H1 (cell line): ENCODE measurements at regions not wholly inside any gene's neighbourhood (a gene's known extent, or its start where the extent isn't known, plus 50 kb on each side); places are given as distances from the start of the nearest gene placed in this dataset.

ENCODE experiments used
- CTCF ChIA-PET: fragments of 300-600 bp; sonication (Branson Sonifier 250); formaldehyde crosslinking; loops from one replicate; lab custom pipeline; 2021; ENCODE audit not compliant: partially characterized antibody; lab: Charles Lee
- POLR2A ChIA-PET: fragments of 300-600 bp; sonication (Branson Sonifier 250); formaldehyde crosslinking; loops from one replicate; lab custom pipeline; 2021; ENCODE audit warnings: inconsistent platforms; ENCODE audit not compliant: partially characterized antibody; lab: Charles Lee
- DNase-seq, 2 experiments: peaks; one replicate each; pipeline versions ENCODE4 v3.0.0 to v3.0.0-alpha.2; 2010 to 2022; ENCODE audit warnings: low spot score in 2 of 2, low read depth in 1 of 2, mixed read lengths in 1 of 2
- FAIRE-seq: peaks from 2 replicates; lab custom pipeline; 2011; peaks lifted over from hg19 to GRCh38; lab: Jason Lieb, UNC
- H2AFZ ChIP-seq: 2 replicates; pipeline ENCODE4 v1.8.1; 2012; ENCODE audit warnings: low read length, inconsistent platforms
- H2AK5ac ChIP-seq: 2 replicates; pipeline ENCODE4 v1.6.1; 2013; ENCODE audit warnings: low read depth, low read length
- H2BK120ac ChIP-seq: replicated peaks from 2 replicates; pipeline ENCODE3; 2013; ENCODE audit warnings: low read depth, low read length, inconsistent platforms
- H2BK12ac ChIP-seq: 2 replicates; pipeline ENCODE4 v1.6.1; 2013; ENCODE audit warnings: low read depth, low read length
- H2BK15ac ChIP-seq: 2 replicates; pipeline ENCODE4 v1.6.1; 2013; ENCODE audit warnings: low read length
- H2BK20ac ChIP-seq: 2 replicates; pipeline ENCODE4 v1.6.1; 2013; ENCODE audit warnings: low read length
- H2BK5ac ChIP-seq: 2 replicates; pipeline ENCODE4 v1.6.1; 2013; ENCODE audit warnings: low read depth, low read length
- H3K14ac ChIP-seq: 2 replicates; pipeline ENCODE4 v1.6.1; 2013; ENCODE audit warnings: inconsistent platforms; ENCODE audit not compliant: insufficient read length
- H3K18ac ChIP-seq: 2 replicates; pipeline ENCODE4 v1.6.1; 2013; ENCODE audit warnings: low read length; ENCODE audit errors: extremely low read depth
- H3K23ac ChIP-seq: 2 replicates; pipeline ENCODE4 v1.6.1; 2013; ENCODE audit warnings: inconsistent platforms; ENCODE audit not compliant: insufficient read length
- H3K23me2 ChIP-seq: 2 replicates; pipeline ENCODE4 v1.6.1; 2013; ENCODE audit warnings: low read depth, low read length
- H3K27ac ChIP-seq: 2 replicates; pipeline ENCODE4 v1.6.1; 2011; ENCODE audit warnings: low read depth, low read length, inconsistent platforms
- H3K27me3 ChIP-seq, 4 experiments: replicated peaks in 1 of 4; 1 replicate in 1 of 4; 2 replicates in 3 of 4; pipeline versions ENCODE4 v1.6.1 to v1.8.1; 2011 to 2013; ENCODE audit warnings: low read length in 3 of 4, mild to moderate bottlenecking in 3 of 4, inconsistent platforms in 2 of 4, mixed read lengths in 2 of 4, moderate library complexity in 1 of 4; ENCODE audit not compliant: control insufficient read depth in 3 of 4, insufficient read depth in 3 of 4; ENCODE audit errors: extremely low read depth in 1 of 4
- H3K36me3 ChIP-seq, 4 experiments: 2 replicates each; pipeline versions ENCODE4 v1.6.1 to v1.8.1; 2011 to 2013; ENCODE audit warnings: mild to moderate bottlenecking in 4 of 4, low read length in 3 of 4, moderate library complexity in 2 of 4, control low read depth in 1 of 4, inconsistent platforms in 1 of 4; ENCODE audit not compliant: insufficient read depth in 4 of 4, control insufficient read depth in 2 of 4
- H3K4ac ChIP-seq: replicated peaks from 2 replicates; pipeline ENCODE3; 2013; ENCODE audit warnings: low read length, low read depth, mixed read lengths, inconsistent platforms; ENCODE audit not compliant: insufficient read length
- H3K4me1 ChIP-seq, 4 experiments: replicated peaks in 1 of 4; 1 replicate in 1 of 4; 2 replicates in 3 of 4; pipeline versions ENCODE4 v1.6.1 to v1.8.1; 2011 to 2013; ENCODE audit warnings: low read length in 3 of 4, inconsistent platforms in 2 of 4, mixed read lengths in 1 of 4; ENCODE audit not compliant: insufficient read depth in 4 of 4, control insufficient read depth in 3 of 4
- H3K4me2 ChIP-seq, 2 experiments: 2 replicates each; pipeline versions ENCODE4 v1.6.1 to v1.8.1; 2011 to 2013; ENCODE audit warnings: low read depth in 2 of 2, low read length in 2 of 2, control low read depth in 1 of 2, inconsistent platforms in 1 of 2, mild to moderate bottlenecking in 1 of 2; ENCODE audit not compliant: insufficient read depth in 1 of 2
- H3K4me3 ChIP-seq, 4 experiments: fragments of 200-600, 300-600 bp in 1 of 4; sonication (generic), shearing (Covaris generic), sonication (Bioruptor Twin) in 1 of 4; 2 replicates each; pipeline versions ENCODE4 v1.5.1 to v1.8.1; 2011 to 2016; ENCODE audit warnings: low read length in 4 of 4, low read depth in 3 of 4, control low read depth in 2 of 4, inconsistent platforms in 2 of 4, mild to moderate bottlenecking in 2 of 4, mixed read lengths in 1 of 4, moderate library complexity in 1 of 4; ENCODE audit not compliant: insufficient read depth in 2 of 4; ENCODE audit errors: extremely low read depth in 1 of 4
- H3K56ac ChIP-seq: replicated peaks from 2 replicates; pipeline ENCODE3; 2013; ENCODE audit warnings: low read depth, mild to moderate bottlenecking, mixed read lengths, low read length, inconsistent platforms; ENCODE audit not compliant: insufficient read length
- H3K79me1 ChIP-seq: 2 replicates; pipeline ENCODE4 v1.6.1; 2013; ENCODE audit warnings: low read depth, low read length, control low read depth
- H3K79me2 ChIP-seq, 2 experiments: 2 replicates each; pipeline versions ENCODE4 v1.6.1 to v1.8.1; 2012 to 2013; ENCODE audit warnings: low read length in 2 of 2, mild to moderate bottlenecking in 2 of 2, inconsistent platforms in 1 of 2; ENCODE audit not compliant: insufficient read depth in 2 of 2, control insufficient read depth in 1 of 2
- H3K9ac ChIP-seq, 4 experiments: replicated peaks in 1 of 4; 1 replicate in 1 of 4; 2 replicates in 3 of 4; pipeline versions ENCODE4 v1.6.1 to v1.8.1; 2011 to 2013; ENCODE audit warnings: low read depth in 3 of 4, low read length in 3 of 4, control low read depth in 2 of 4, mild to moderate bottlenecking in 2 of 4, moderate library complexity in 2 of 4, inconsistent platforms in 1 of 4; ENCODE audit errors: extremely low read depth in 1 of 4
- H3K9me3 ChIP-seq, 2 experiments: 2 replicates each; pipeline versions ENCODE4 v1.6.1 to v1.8.1; 2012 to 2013; ENCODE audit warnings: mild to moderate bottlenecking in 2 of 2, moderate library complexity in 2 of 2, control low read depth in 1 of 2, inconsistent platforms in 1 of 2, low read depth in 1 of 2, low read length in 1 of 2, mixed read lengths in 1 of 2; ENCODE audit not compliant: insufficient read depth in 2 of 2
- H4K20me1 ChIP-seq, 2 experiments: replicated peaks in 1 of 2; 2 replicates each; pipeline versions ENCODE3 to v1.8.1; 2011 to 2013; ENCODE audit warnings: inconsistent platforms in 2 of 2, low read length in 2 of 2, mild to moderate bottlenecking in 1 of 2; ENCODE audit not compliant: insufficient read depth in 2 of 2, control insufficient read depth in 1 of 2
- H4K5ac ChIP-seq: 2 replicates; pipeline ENCODE4 v1.6.1; 2013; ENCODE audit warnings: low read length, low read depth, mixed read lengths, inconsistent platforms; ENCODE audit not compliant: insufficient read length
- H4K8ac ChIP-seq: 2 replicates; pipeline ENCODE4 v1.8.0; 2013; ENCODE audit warnings: mild to moderate bottlenecking, moderate library complexity, low read length, inconsistent platforms; ENCODE audit not compliant: insufficient read depth; ENCODE audit errors: extremely low read depth
- H4K91ac ChIP-seq: replicated peaks from 2 replicates; pipeline ENCODE3; 2013; ENCODE audit warnings: low read length, mixed read lengths, inconsistent platforms; ENCODE audit not compliant: insufficient read length
- CTBP2 ChIP-seq: IDR thresholded peaks from 2 replicates; pipeline ENCODE4 v1.7.0; 2011; ENCODE audit warnings: borderline replicate concordance, mild to moderate bottlenecking, moderate library complexity, mixed read lengths, low read length; ENCODE audit not compliant: insufficient read depth, insufficient read length
- FOSL1 ChIP-seq: IDR thresholded peaks from 2 replicates; pipeline ENCODE4 v1.6.1; 2011; ENCODE audit warnings: mild to moderate bottlenecking, low read depth, low read length, moderate library complexity; ENCODE audit not compliant: insufficient read depth
- MAX ChIP-seq: IDR thresholded peaks from 2 replicates; pipeline ENCODE4 v1.6.1; 2012; ENCODE audit warnings: inconsistent platforms
- SP1 ChIP-seq: IDR thresholded peaks from 2 replicates; pipeline ENCODE4 v1.6.1; 2011; ENCODE audit warnings: low read depth, low read length
- ZNF274 ChIP-seq: IDR thresholded peaks from 2 replicates; pipeline ENCODE4 v1.7.0; 2012; ENCODE audit warnings: low read length, borderline replicate concordance; ENCODE audit errors: extremely low read depth
- WGBS, 2 experiments: shearing (Covaris generic) in 1 of 2; methylation state at CpG; one replicate each; pipeline versions ENCODE4 v1.1.6 to v1.1.7; 2013 to 2015; ENCODE audit warnings: low lambda C conversion rate in 2 of 2, mixed read lengths in 2 of 2, inconsistent platforms in 1 of 2, low coverage in 1 of 2, missing lambda C conversion rate in 1 of 2; ENCODE audit not compliant: insufficient replicate concordance in 2 of 2, insufficient coverage in 1 of 2, insufficient read length in 1 of 2; ENCODE audit errors: extremely low coverage in 1 of 2, missing lambda C conversion rate in 1 of 2; 5-methylcytosine and 5-hydroxymethylcytosine counted together

- Histone ChIP-seq H4K91ac (no peak overlapping the region), H3K36me3 (no peaks in the 10 kb centered on the region), H4K5ac (no peak overlapping the region), H3K4me2 (no peak overlapping the region), H3K9me3 (no peaks in the 10 kb centered on the region), H3K9ac (no peak overlapping the region), H3K4me1 (no peaks in the 10 kb centered on the region), H2BK15ac (no peak overlapping the region), H3K56ac (no peak overlapping the region), H3K23ac (no peak overlapping the region), H3K23me2 (no peaks in the 10 kb centered on the region), H2AK5ac (no peak overlapping the region), H2BK5ac (no peak overlapping the region), H3K18ac (no peak overlapping the region), H3K79me1 (no peaks in the 10 kb centered on the region), H3K4me3 (no peak overlapping the region), H3K79me2 (no peaks in the 10 kb centered on the region), H2BK120ac (no peak overlapping the region), H3K4ac (no peak overlapping the region), H3K14ac (no peak overlapping the region), H3K27me3 (no peaks in the 10 kb centered on the region), H4K8ac (no peak overlapping the region), H3K27ac (no peak overlapping the region), H2AFZ (no peak overlapping the region), H2BK12ac (no peak overlapping the region), H4K20me1 (no peaks in the 10 kb centered on the region), H2BK20ac (no peak overlapping the region)
- no peak for FAIRE-seq
- DNase-seq, result no peak
- CTCF ChIA-PET, result interaction anchor here (0.9 kb wide), 1 partner anchor 25 kb away, joined by 3 read pairs; no protein-coding TSS in a partner anchor
- WGBS, 2 experiments, result 98% methylated on average over 2 of the region's 2 CpGs; no CpG with 5 or more reads in 1 of the 2 experiments
- TF ChIP-seq CTBP2 (no peak), ZNF274 (no peak), MAX (no peak), SP1 (no peak), FOSL1 (no peak)
- POLR2A ChIA-PET, result no interaction called here
Observed at GRCh38 chr3:152733584-152734119, 101.3 kb upstream of the P2RY1 start.
